Spleen (tissue), 11 donors: ENCODE measurements at regions not wholly inside any gene's neighbourhood (a gene's known extent, or its start where the extent isn't known, plus 50 kb on each side); places are given as distances from the start of the nearest gene placed in this dataset.

ENCODE experiments used
- DNase-seq: peaks from one replicate; pipeline ENCODE4 v3.0.0-alpha.2; 2020
- H3K27ac ChIP-seq, 8 donors: fragments of 200-600 bp; sonication (generic) in 7 of 8; 1 replicate in 4 of 8; 2 replicates in 4 of 8; pipeline versions ENCODE4 v1.5.0 to v1.8.0; 2016 to 2021; ENCODE audit warnings: inconsistent platforms in 4 of 8, mild to moderate bottlenecking in 4 of 8, moderate library complexity in 1 of 8
- H3K27me3 ChIP-seq, 7 donors: fragments of 200-600 bp; sonication (generic) in 6 of 7; replicated peaks in 1 of 7; 1 replicate in 4 of 7; 2 replicates in 3 of 7; pipeline versions ENCODE4 v1.5.0 to v1.8.0; 2016 to 2021; ENCODE audit warnings: inconsistent platforms in 3 of 7, mild to moderate bottlenecking in 1 of 7
- H3K36me3 ChIP-seq, 6 donors: fragments of 200-600 bp; sonication (generic) in 5 of 6; 1 replicate in 4 of 6; 2 replicates in 2 of 6; pipeline versions ENCODE4 v1.5.0 to v1.8.0; 2016 to 2021; ENCODE audit warnings: inconsistent platforms in 2 of 6
- H3K4me1 ChIP-seq, 6 donors: fragments of 200-600 bp; sonication (generic) in 5 of 6; 1 replicate in 3 of 6; 2 replicates in 3 of 6; pipeline versions ENCODE4 v1.5.0 to v1.8.0; 2016 to 2021; ENCODE audit warnings: inconsistent platforms in 3 of 6
- H3K4me3 ChIP-seq, 8 donors: fragments of 200-600 bp; sonication (generic) in 7 of 8; 1 replicate in 4 of 8; 2 replicates in 4 of 8; pipeline versions ENCODE4 v1.5.0 to v1.8.0; 2016 to 2021; ENCODE audit warnings: inconsistent platforms in 4 of 8, mild to moderate bottlenecking in 4 of 8, moderate library complexity in 2 of 8
- H3K9me3 ChIP-seq, 8 donors: fragments of 200-600 bp; sonication (generic) in 7 of 8; 1 replicate in 4 of 8; 2 replicates in 4 of 8; pipeline versions ENCODE4 v1.5.0 to v1.8.0; 2016 to 2021; ENCODE audit warnings: inconsistent platforms in 4 of 8
- POLR2A ChIP-seq, 3 donors: fragments of 450-650 bp; IDR thresholded peaks; one replicate each; pipeline ENCODE4 v1.5.1; 2017; ENCODE audit warnings: antibody characterized with exemption in 3 of 3, mild to moderate bottlenecking in 1 of 3
- POLR2AphosphoS5 ChIP-seq, 3 donors: sonication (generic); formaldehyde crosslinking; IDR thresholded peaks; one replicate each; pipeline ENCODE4 v1.5.1; 2017; ENCODE audit warnings: antibody characterized with exemption in 3 of 3
- WGBS, 5 donors: extraction: QIAGEN DNeasy Blood & Tissue Kit in 3 of 5; methylation state at CpG; one replicate each; pipeline versions ENCODE4 v1.1.5 to v1.1.7; 2013 to 2018; 5-methylcytosine and 5-hydroxymethylcytosine counted together
- intact Hi-C: fragments of 100-400 bp; cut with DNase I; formaldehyde crosslinking; loops from one replicate; pipeline ENCODE4 v1.15.0; 2023; ENCODE audit warnings: low total_unique reads
- TF ChIP-seq, protein P1 (sequence below), 11 experiments: fragments of 200-600 bp in 7 of 11; fragments of 450-650 bp in 4 of 11; sonication (generic) in 4 of 11; IDR thresholded peaks in 8 of 11; conservative IDR thresholded peaks in 3 of 11; 1 replicate in 7 of 11; 2 replicates in 4 of 11; pipeline versions ENCODE4 v1.4.0 to v1.8.0; 2016 to 2021; ENCODE audit warnings: antibody characterized with exemption in 11 of 11, inconsistent platforms in 4 of 11, mild to moderate bottlenecking in 1 of 11
- donor health status: healthy with polysubstance abuse.
- donor health status: DM: no; HTN: no; CAD: no; lungs with moderate emphysema.
- donor health status: DM: no; HTN: no; CAD: no.
- donor health status: Bipolar disorder and iron deficiency.
- donor health status: healthy.
- donor health status: DM: no; HTN: no; CAD: no.
- donor health status: DM: yes; HTN: yes; CAD: no.

DNA sequence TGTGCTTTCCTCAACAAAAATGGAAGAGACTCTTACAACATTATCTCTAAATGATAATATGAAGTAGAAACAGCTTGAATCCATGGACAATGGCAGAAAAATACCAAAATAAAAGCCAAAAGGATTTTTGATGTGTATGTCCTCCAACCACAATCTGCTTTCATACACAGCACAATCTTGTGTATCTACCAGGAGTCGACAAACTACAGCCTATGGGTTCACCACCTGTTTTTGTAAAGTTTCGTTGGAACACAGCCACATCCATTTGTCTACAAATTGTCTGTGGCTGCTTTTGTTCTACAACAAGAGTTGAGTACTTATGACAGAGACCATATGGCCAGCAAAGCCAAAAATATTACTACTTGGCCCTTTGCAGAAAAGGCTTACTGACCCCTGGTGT, 88.7 kb upstream of the UBE2E2 start:
- DNase-seq: no peak
- H3K4me3 ChIP-seq: no peak overlapping the region
- H3K36me3 ChIP-seq: no peaks in the 10 kb centered on the region
- no peaks in the 10 kb centered on the region for H3K9me3 ChIP-seq
- TF ChIP-seq, protein P1, sequence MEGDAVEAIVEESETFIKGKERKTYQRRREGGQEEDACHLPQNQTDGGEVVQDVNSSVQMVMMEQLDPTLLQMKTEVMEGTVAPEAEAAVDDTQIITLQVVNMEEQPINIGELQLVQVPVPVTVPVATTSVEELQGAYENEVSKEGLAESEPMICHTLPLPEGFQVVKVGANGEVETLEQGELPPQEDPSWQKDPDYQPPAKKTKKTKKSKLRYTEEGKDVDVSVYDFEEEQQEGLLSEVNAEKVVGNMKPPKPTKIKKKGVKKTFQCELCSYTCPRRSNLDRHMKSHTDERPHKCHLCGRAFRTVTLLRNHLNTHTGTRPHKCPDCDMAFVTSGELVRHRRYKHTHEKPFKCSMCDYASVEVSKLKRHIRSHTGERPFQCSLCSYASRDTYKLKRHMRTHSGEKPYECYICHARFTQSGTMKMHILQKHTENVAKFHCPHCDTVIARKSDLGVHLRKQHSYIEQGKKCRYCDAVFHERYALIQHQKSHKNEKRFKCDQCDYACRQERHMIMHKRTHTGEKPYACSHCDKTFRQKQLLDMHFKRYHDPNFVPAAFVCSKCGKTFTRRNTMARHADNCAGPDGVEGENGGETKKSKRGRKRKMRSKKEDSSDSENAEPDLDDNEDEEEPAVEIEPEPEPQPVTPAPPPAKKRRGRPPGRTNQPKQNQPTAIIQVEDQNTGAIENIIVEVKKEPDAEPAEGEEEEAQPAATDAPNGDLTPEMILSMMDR (IDR thresholded peaks at IDR 0.05 in 8 of 11, conservative IDR thresholded peaks at IDR 0.05 in 3 of 11): no peak
- TF ChIP-seq POLR2A (IDR thresholded peaks at IDR 0.05) (no peak), POLR2AphosphoS5 (IDR thresholded peaks at IDR 0.05) (no peak)
- intact Hi-C loops: no loop called here
- no peaks in the 10 kb centered on the region for H3K27me3 ChIP-seq
- WGBS, 5 donors: 64 to 80% (median 73%) methylated on average over 2 of the region's 2 CpGs
- H3K4me1 ChIP-seq: peaks cover 0 to 17% (median 2%) of the 10 kb centered on the region in 6 donors
- no peak overlapping the region for H3K27ac ChIP-seq

DNA sequence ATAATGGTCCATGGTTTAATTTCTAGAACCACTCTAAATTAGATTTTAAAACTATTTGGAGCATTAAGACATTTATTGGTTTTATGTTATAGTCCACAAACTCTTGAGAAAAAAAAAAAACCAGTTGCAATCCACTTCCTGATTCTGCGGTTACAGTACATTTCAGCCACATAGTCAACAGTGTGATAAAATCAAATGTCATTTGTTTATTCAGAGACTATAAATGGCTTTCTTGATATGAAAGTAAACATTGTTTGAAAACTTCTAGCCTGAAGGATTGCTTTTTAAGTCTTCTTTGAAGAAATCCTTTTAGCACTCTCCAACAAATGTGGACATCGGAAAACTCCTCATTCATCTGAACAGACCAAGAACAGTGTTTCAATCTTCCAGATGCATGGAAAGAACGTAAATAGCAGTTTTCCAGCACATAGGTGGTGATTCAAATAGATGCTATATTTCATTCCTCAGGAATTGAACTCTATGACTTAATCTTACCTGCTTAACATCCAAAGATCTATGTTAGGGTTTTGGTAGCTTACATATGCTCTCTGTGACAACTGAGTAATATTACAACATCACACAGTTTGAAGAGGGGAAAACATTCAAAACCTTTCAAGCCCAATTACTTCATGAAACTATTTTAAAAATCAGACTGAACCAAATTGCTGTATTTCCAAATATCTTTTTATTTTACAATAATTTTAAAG, 87.8 kb upstream of the UBE2E2 start:
- DNase-seq: no peak
- Histone ChIP-seq H3K4me3 (no peak overlapping the region), H3K27ac (no peak overlapping the region), H3K36me3 (no peaks in the 10 kb centered on the region), H3K27me3 (no peaks in the 10 kb centered on the region), H3K9me3 (no peaks in the 10 kb centered on the region), H3K4me1 (peaks cover 0 to 17% (median 2%) of the 10 kb centered on the region in 6 donors)
- TF ChIP-seq, protein P1 (IDR thresholded peaks at IDR 0.05 in 8 of 11, conservative IDR thresholded peaks at IDR 0.05 in 3 of 11): no peak
- no peak for TF ChIP-seq POLR2A (IDR thresholded peaks at IDR 0.05)
- no peak for TF ChIP-seq POLR2AphosphoS5 (IDR thresholded peaks at IDR 0.05)
- WGBS, 5 donors: 45 to 61% (median 54%) methylated on average over 3 of the region's 3 CpGs
- intact Hi-C loops: no loop called here

DNA sequence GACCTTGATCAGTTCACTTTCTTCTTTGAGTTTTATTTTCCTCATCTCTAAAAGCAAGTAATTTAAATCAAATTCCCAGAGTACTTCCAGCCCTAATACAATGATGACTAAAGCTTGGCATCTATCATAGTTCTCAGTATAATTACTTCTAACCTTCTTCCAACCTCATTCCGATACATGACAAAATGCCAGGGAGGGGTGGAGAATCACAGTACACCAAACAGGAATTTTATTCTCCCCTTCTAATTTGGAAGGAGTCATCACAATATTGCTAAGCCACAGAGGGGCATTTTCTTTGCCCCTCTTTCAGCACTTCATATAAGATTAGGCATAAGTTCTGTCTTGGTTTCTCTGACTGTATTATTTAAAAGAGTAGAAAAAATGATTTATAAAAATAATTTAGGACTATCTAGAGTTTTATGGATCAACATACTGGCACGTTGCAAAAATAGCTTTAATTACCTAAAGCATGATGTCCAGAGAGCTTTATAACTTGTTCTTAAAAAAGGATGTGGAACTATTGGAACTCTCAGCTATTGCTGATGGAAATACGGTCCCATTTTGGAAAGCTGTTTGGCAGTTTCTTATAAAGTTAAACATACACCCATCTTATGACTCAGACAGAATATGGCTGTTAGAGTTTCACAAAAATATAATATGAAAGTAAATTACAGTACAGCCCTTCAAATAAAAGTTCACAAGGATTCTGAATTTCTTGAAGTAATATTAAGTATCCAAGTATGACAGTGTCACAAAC, 86.9 kb upstream of the UBE2E2 start:
- no peak overlapping the region for H3K27ac ChIP-seq
- TF ChIP-seq POLR2AphosphoS5 (IDR thresholded peaks at IDR 0.05) (no peak), POLR2A (IDR thresholded peaks at IDR 0.05) (no peak)
- TF ChIP-seq, protein P1 (IDR thresholded peaks at IDR 0.05 in 8 of 11, conservative IDR thresholded peaks at IDR 0.05 in 3 of 11): no peak
- no peaks in the 10 kb centered on the region for H3K9me3 ChIP-seq
- no peak for DNase-seq
- intact Hi-C loops: no loop called here
- H3K4me3 ChIP-seq: no peak overlapping the region
- 71 to 90% (median 83%) methylated on average over 3 of the region's 3 CpGs for WGBS, 5 donors
- no peaks in the 10 kb centered on the region for H3K36me3 ChIP-seq
- H3K27me3 ChIP-seq: no peaks in the 10 kb centered on the region
- peaks cover 0 to 17% (median 2%) of the 10 kb centered on the region in 6 donors for H3K4me1 ChIP-seq

DNA sequence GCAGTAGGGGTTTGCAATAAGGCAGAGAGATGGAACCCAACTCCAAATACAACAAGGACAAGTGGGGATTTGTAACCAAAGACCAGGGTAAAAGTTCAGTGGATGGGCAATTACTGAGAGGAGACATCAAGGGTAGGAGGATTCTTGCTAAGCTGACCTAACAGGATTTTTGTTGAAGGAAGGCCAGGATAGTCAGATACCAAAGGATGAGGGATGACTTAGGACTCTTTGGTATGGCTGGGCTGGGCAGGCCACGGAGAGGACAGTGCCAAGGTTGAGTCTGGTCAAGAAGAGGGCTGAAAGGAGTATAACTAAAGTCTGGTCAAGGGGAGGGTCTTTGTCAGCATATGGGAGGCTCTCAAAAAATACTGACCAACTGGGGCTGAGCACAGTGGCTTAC, 85.3 kb upstream of the UBE2E2 start:
- Histone ChIP-seq H3K36me3 (no peaks in the 10 kb centered on the region), H3K9me3 (no peaks in the 10 kb centered on the region), H3K4me3 (no peak overlapping the region), H3K27me3 (no peaks in the 10 kb centered on the region), H3K4me1 (peaks cover 0 to 17% (median 2%) of the 10 kb centered on the region in 6 donors), H3K27ac (no peak overlapping the region)
- no peak for DNase-seq
- 45 to 92% (median 79%) methylated on average over 1 of the region's 1 CpG for WGBS, 5 donors
- intact Hi-C loops: no loop called here
- no peak for TF ChIP-seq POLR2A (IDR thresholded peaks at IDR 0.05)
- TF ChIP-seq, protein P1 (IDR thresholded peaks at IDR 0.05 in 8 of 11, conservative IDR thresholded peaks at IDR 0.05 in 3 of 11): no peak
- no peak for TF ChIP-seq POLR2AphosphoS5 (IDR thresholded peaks at IDR 0.05)
